ENCODE measurements at regions not wholly inside any gene's neighbourhood (a gene's known extent, or its start where the extent isn't known, plus 50 kb on each side); places are given as distances from the start of the nearest gene placed in this dataset.

DNA sequence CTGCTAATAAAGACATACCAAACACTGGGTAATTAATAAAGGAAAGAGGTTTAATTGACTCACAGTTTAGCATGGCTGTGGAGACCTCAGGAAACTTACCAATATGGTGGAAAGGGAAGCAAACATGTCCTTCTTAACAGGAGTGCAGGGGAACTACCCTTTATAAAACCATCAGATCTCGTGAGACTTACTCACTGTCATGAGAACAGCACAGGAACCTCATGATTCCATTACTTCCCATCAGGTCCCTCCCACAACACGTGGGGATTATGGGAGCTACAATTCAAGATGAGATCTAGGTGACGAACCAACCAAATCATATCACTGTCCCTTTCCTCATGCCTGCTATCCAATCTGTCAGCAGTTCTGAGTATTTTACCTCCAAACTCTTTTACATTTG lies 586.7 kb downstream of the TDRD15 start:
- TF ChIP-seq, protein P1, sequence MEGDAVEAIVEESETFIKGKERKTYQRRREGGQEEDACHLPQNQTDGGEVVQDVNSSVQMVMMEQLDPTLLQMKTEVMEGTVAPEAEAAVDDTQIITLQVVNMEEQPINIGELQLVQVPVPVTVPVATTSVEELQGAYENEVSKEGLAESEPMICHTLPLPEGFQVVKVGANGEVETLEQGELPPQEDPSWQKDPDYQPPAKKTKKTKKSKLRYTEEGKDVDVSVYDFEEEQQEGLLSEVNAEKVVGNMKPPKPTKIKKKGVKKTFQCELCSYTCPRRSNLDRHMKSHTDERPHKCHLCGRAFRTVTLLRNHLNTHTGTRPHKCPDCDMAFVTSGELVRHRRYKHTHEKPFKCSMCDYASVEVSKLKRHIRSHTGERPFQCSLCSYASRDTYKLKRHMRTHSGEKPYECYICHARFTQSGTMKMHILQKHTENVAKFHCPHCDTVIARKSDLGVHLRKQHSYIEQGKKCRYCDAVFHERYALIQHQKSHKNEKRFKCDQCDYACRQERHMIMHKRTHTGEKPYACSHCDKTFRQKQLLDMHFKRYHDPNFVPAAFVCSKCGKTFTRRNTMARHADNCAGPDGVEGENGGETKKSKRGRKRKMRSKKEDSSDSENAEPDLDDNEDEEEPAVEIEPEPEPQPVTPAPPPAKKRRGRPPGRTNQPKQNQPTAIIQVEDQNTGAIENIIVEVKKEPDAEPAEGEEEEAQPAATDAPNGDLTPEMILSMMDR (IDR thresholded peaks at IDR 0.05) = no peak
- no peak for TF ChIP-seq CBFB (CRISPR knock-in tag; IDR thresholded peaks at IDR 0.05; ENCODE audit: low read depth)
- no peak for TF ChIP-seq E2F1 (CRISPR knock-in tag; IDR thresholded peaks at IDR 0.05)
- no peak for TF ChIP-seq TCF7 (CRISPR knock-in tag; IDR thresholded peaks at IDR 0.05; ENCODE audit: low read depth)
- TF ChIP-seq ZNF232 (CRISPR knock-in tag; IDR thresholded peaks at IDR 0.05) = no peak
- TF ChIP-seq ETV6 (CRISPR knock-in tag; IDR thresholded peaks at IDR 0.05) = no peak
- no peak for TF ChIP-seq KAT7 (CRISPR knock-in tag; IDR thresholded peaks at IDR 0.05; ENCODE audit: borderline replicate concordance)
- no peak for TF ChIP-seq ARID4B (CRISPR knock-in tag; IDR thresholded peaks at IDR 0.05; ENCODE audit: borderline replicate concordance)
- no peak for TF ChIP-seq TP53 (CRISPR knock-in tag; IDR thresholded peaks at IDR 0.05)

All from WTC11 (cell line).